ENCODE measurements at regions not wholly inside any gene's neighbourhood (a gene's known extent, or its start where the extent isn't known, plus 50 kb on each side); places are given as distances from the start of the nearest gene placed in this dataset.

- TF ChIP-seq POLR2A (IDR thresholded peaks at IDR 0.05; ENCODE audit: low read depth, low read length) (no peak), POLR2AphosphoS5 (IDR thresholded peaks at IDR 0.05; ENCODE audit: low read depth, low read length) (no peak)
These were observed 127.0 kb downstream of the CCNG2 start for GRCh38 chr4:77284036-77284435.
